ENCODE measurements at regions not wholly inside any gene's neighbourhood (a gene's known extent, or its start where the extent isn't known, plus 50 kb on each side); places are given as distances from the start of the nearest gene placed in this dataset.

GRCh38 chr3:40705663-40706062 lies 180.9 kb downstream of the ZNF621 start:
- DNase-seq, result no peak

GRCh38 chr3:40713306-40713705 lies 188.5 kb downstream of the ZNF621 start:
- DNase-seq, result no peak

- DNase-seq, result no peak
Observed at GRCh38 chr3:40713795-40714194, 189.0 kb downstream of the ZNF621 start.

DNA sequence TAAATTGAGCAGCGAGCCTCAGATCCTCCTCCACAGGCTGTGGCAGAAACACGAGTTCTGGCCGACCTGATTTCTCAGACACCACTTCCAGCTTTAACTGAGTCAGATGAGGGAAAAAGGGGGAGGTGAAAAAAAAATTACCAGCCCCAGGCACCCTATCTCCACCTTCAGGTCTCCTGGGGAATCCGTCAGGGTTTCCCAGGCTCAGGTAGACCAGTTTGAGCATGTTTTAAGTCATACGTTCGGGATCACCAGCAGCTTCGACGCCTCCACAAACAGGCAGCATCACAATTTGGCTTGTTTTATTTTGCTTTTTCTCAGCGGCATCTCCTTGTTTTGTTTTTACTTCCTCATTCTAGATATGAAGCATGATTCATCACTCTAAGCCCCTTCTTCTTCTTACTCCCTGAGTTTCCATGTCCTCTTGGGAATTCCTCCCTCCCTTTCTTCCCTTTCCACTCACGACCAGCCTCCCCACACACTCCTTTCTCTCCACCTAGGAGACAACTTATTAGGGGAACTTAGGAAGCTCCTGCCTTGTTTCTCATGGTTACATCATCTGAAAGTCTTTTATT lies 190.1 kb downstream of the ZNF621 start:
- DNase-seq, result no peak

GRCh38 chr3:40715551-40715950 lies 190.8 kb downstream of the ZNF621 start:
- no peak for DNase-seq

DNA sequence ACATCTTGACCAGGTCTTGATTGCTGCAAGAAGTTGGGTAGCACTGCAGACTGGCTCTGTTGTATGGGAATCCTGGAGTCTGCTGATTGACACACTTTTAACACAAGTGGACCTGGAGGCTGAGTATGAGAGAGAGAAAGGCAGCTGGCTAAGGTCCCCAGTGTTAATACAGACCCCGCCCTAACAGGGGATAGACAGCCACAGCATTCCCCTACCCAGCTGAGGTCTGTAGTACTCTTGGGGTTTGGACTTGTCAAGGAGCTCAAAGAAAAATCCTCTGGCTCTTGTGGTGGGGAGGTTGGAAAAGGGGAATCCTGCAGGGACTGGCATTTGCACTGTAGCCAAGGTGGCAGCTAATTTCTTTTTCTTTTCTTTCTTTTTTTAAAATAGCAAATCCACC lies 192.7 kb downstream of the ZNF621 start:
- DNase-seq, result no peak

DNA sequence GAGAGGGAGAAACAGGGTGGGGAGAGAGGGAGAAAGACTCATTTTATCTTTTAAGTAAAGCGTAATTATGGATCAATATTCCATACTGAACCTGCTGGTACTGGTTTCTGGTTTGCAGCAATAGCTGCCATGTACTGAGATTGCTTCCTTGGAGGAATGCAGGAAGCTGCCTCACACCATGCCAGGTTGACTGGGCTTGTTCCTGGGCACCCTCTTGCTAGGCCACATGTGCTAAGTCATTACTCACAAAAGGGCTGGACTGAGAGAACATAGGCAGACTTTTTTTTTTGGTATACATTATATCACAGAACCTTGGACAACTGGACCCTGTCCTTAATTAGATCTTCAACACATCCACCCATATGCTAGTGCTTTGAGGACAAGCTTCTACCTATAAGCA lies 193.4 kb downstream of the ZNF621 start:
- DNase-seq, result no peak

DNA sequence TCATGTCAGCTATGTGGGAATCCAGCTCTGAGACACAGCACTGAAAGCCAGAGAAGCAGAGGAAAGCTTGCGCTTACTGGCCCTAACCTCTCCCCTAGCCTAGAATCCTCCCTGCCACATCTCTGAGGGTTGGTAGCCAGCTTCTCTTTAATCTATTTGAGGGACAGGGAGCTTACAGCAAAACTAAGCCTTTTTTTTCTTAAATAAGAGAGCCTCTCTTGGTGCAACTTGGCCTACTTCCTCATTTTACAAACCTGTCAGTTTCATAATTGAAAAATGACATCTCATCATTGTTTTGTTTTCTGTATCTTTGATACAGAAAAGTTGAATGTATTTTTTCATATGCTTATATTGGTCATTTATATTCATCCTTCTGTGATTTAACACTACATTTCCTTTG lies 193.9 kb downstream of the ZNF621 start:
- DNase-seq, result no peak

- no peak for DNase-seq
Observed at GRCh38 chr3:40719660-40720287, 195.0 kb downstream of the ZNF621 start.

- no peak for DNase-seq
Observed at GRCh38 chr3:40720341-40720740, 195.6 kb downstream of the ZNF621 start.

GRCh38 chr3:40720863-40721262 lies 196.1 kb downstream of the ZNF621 start:
- DNase-seq, result no peak

DNA sequence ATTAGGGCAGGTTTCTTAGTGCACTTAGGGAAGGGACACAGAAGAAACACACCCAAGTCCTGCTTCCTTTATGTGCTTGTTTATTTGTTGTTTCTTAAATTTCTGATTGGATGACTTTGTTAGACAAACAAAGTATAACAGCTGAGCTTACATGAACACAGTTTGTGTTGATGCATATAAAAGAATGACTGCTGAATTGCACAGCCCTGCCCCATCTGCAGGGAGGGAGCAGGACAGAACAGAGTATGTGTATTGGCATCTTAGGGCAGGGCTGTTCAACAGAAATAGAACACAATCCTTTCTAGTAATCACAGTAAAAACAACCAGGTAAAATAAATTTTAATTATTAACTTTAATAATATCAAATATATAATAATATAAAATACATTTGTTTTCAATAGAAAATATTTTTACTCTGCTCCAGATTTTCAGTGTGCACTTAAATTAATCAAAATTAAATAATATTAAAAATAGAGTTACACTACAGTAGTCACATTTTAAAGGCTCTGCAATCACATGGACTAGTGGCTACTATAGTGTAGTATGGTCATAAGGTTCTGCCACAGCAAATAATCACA lies 198.4 kb downstream of the ZNF621 start:
- no peak for DNase-seq

GRCh38 chr3:40725031-40725430 lies 200.3 kb downstream of the ZNF621 start:
- DNase-seq, result no peak

- DNase-seq, result no peak
Observed at GRCh38 chr3:40731445-40731844, 206.7 kb downstream of the ZNF621 start.

DNA sequence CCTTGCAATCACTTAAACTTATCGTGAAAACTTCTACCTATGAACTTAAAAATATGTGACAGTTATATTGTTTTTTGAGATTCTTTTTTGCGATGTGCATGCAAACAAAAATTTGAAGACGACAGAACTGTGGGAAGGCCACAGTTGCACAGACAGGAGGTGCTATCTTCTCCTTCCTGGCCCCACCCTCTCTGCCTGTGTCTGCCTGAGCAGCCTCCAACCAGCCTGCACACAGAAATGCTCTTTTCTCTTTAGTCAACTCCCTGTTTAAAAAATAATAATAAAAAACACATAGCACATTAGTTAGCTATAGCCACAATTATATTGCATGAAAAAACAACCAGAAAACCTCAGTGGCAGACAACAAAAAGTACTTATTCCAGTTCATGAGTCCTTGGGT lies 212.2 kb downstream of the ZNF621 start:
- no peak for DNase-seq

DNA sequence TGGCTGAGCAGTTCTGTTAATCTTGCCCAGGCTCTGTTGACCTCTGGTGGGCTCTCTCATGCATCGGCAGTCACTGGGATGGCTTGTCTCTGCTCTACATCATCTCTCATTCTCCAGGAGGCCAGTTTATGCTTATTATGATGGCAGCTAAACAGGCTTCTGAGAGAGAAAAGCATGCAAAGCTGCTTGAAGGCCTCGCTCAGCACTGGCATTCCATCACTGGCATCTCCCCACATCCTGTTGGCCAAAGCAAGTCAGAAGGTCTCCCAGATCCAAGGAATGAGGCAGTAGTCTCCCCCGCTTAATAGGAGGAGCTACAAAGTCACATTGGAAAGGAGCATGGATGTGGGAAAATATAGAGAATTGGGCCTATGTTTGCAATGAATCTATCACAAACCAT lies 212.6 kb downstream of the ZNF621 start:
- no peak for DNase-seq

GRCh38 chr3:40739971-40740370 lies 215.2 kb downstream of the ZNF621 start:
- DNase-seq, result no peak

DNA sequence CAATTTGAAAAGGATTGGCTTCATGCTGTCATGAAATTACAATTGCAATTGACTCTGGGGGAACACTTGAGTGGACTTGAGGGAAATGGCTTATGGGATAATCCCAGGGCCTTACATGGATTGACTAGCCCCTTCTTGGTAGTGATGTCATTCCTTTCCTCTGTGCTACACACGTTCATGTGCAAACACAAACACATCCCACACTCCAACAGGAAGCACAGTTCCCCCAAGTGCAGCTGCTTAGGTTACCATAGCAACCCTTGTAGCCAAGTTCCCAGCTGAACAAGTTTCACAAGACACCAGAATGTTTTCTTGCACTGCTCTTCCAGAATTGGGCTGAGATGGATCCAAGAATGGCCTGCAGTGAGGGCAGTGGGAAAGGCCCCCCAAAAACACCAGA lies 217.0 kb downstream of the ZNF621 start:
- no peak for DNase-seq

- DNase-seq, result no peak
Observed at GRCh38 chr3:40745381-40746106, 220.8 kb downstream of the ZNF621 start.

DNA sequence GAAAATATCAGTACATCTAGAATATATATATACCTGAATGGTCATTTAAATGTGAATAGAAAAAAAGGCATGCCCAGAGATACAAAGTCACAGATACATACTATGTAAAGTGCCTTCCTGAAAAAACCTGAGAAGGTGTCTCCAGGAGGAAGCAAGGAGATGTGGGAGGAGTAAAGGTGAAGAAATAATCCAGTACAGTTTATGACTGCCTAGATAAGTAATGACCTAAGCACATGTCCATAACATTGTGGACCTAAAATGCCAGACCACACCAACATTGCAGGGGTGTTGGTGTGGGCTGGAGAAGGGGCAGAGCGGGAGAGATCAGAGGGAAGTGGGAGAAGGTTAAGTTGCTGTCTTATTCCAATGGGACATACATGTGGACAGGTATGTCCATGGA lies 226.9 kb downstream of the ZNF621 start:
- DNase-seq, result no peak

GRCh38 chr3:40752492-40752891 lies 227.7 kb downstream of the ZNF621 start:
- DNase-seq, result no peak

- no peak for DNase-seq
Observed at GRCh38 chr3:40753291-40753770, 228.6 kb downstream of the ZNF621 start.

- no peak for DNase-seq
Observed at GRCh38 chr3:40753951-40754350, 229.2 kb downstream of the ZNF621 start.

GRCh38 chr3:40754994-40755393 lies 230.2 kb downstream of the ZNF621 start:
- no peak for DNase-seq

All from stimulated activated naive CD4-positive, alpha-beta T cell treated with Interleukin-2 at 50 U/mL for 16 hours (primary cell).